HEK293T (cell line): ENCODE measurements at regions not wholly inside any gene's neighbourhood (a gene's known extent, or its start where the extent isn't known, plus 50 kb on each side); places are given as distances from the start of the nearest gene placed in this dataset.
"Not testable (repeated sequence)": the region's sequence is repeated elsewhere in the genome, so short reads cannot be mapped to it uniquely, and the experiment has no call there.

Experiments used
- BHLHE40 ChIP-seq: fragments of 450-650 bp; IDR thresholded peaks from 2 replicates; pipeline ENCODE4 v1.6.1; 2016; ENCODE audit warnings: mild to moderate bottlenecking, moderate library complexity, borderline replicate concordance
- ELF4 ChIP-seq: fragments of 450-650 bp; IDR thresholded peaks from 2 replicates; pipeline ENCODE4 v1.6.1; 2017; ENCODE audit warnings: antibody characterized with exemption
- FOXA1 ChIP-seq: fragments of 450-650 bp; IDR thresholded peaks from 2 replicates; pipeline ENCODE4 v1.6.1; 2016; ENCODE audit warnings: mild to moderate bottlenecking
- FOXM1 ChIP-seq: fragments of 450-650 bp; IDR thresholded peaks from 2 replicates; pipeline ENCODE4 v1.6.1; 2017; ENCODE audit warnings: mild to moderate bottlenecking, borderline replicate concordance
- LEF1 ChIP-seq: fragments of 450-650 bp; IDR thresholded peaks from 2 replicates; pipeline ENCODE4 v1.6.1; 2017; ENCODE audit warnings: mild to moderate bottlenecking, borderline replicate concordance
- NFRKB ChIP-seq: fragments of 450-650 bp; IDR thresholded peaks from 2 replicates; pipeline ENCODE4 v1.6.1; 2016; ENCODE audit warnings: mild to moderate bottlenecking, moderate library complexity
- SP1 ChIP-seq: fragments of 450-650 bp; IDR thresholded peaks from 2 replicates; pipeline ENCODE4 v1.6.1; 2017
- SUZ12 ChIP-seq: fragments of 450-650 bp; IDR thresholded peaks from 2 replicates; pipeline ENCODE4 v1.6.1; 2016; ENCODE audit warnings: mild to moderate bottlenecking
- TARDBP ChIP-seq: fragments of 450-650 bp; IDR thresholded peaks from 2 replicates; pipeline ENCODE4 v1.6.1; 2016
- ZNF384 ChIP-seq: fragments of 450-650 bp; IDR thresholded peaks from 2 replicates; pipeline ENCODE4 v1.6.1; 2016

GRCh38 chr21:9851166-9851565 is 670.2 kb upstream of the TPTE start:
- not testable (repeated sequence) for TF ChIP-seq ELF4, ZNF384, SUZ12, FOXA1, SP1, TARDBP, NFRKB, LEF1, BHLHE40, FOXM1
